ENCODE measurements at regions not wholly inside any gene's neighbourhood (a gene's known extent, or its start where the extent isn't known, plus 50 kb on each side); places are given as distances from the start of the nearest gene placed in this dataset.

- TF ChIP-seq EP300 (IDR thresholded peaks at IDR 0.05) (no peak), CTCF (IDR thresholded peaks at IDR 0.05) (no peak), POLR2A (IDR thresholded peaks at IDR 0.05) (no peak)
- Histone ChIP-seq H3K27ac (no peak overlapping the region), H3K36me3 (no peaks in the 10 kb centered on the region), H3K27me3 (no peaks in the 10 kb centered on the region), H3K9me3 (no peaks in the 10 kb centered on the region), H3K4me3 (no peak overlapping the region), H3K4me1 (no peaks in the 10 kb centered on the region)
- DNase-seq (ENCODE audit: low spot score in 2 of 2): no peak
- WGBS, 2 donors: 58 to 71% methylated on average over 19 of the region's 19 CpGs
Measured at GRCh38 chr22:48173061-48173772, 1410.8 kb downstream of the TBC1D22A start.

- Histone ChIP-seq H3K4me1 (no peaks in the 10 kb centered on the region), H3K9me3 (no peaks in the 10 kb centered on the region), H3K27ac (no peak overlapping the region), H3K36me3 (no peaks in the 10 kb centered on the region), H3K27me3 (no peaks in the 10 kb centered on the region), H3K4me3 (no peak overlapping the region)
- 42 to 54% methylated on average over 3 to 5 of the region's 7 CpGs for WGBS, 2 donors
- TF ChIP-seq EP300 (IDR thresholded peaks at IDR 0.05): no peak
- no peak for TF ChIP-seq POLR2A (IDR thresholded peaks at IDR 0.05)
- TF ChIP-seq CTCF (IDR thresholded peaks at IDR 0.05): no peak
- no peak for DNase-seq (ENCODE audit: low spot score in 2 of 2)
Measured at GRCh38 chr22:48171271-48171691, 1408.8 kb downstream of the TBC1D22A start.

GRCh38 chr22:48169227-48169626 is 1406.8 kb downstream of the TBC1D22A start:
- Histone ChIP-seq H3K27me3 (no peaks in the 10 kb centered on the region), H3K27ac (no peak overlapping the region), H3K36me3 (no peaks in the 10 kb centered on the region), H3K4me3 (no peak overlapping the region), H3K4me1 (no peaks in the 10 kb centered on the region), H3K9me3 (no peaks in the 10 kb centered on the region)
- TF ChIP-seq EP300 (IDR thresholded peaks at IDR 0.05) (no peak), POLR2A (IDR thresholded peaks at IDR 0.05) (no peak), CTCF (IDR thresholded peaks at IDR 0.05) (no peak)
- DNase-seq (ENCODE audit: low spot score in 2 of 2): no peak
- whole genome bisulfite sequencing, 2 donors: 71 to 72% methylated on average over 4 of the region's 4 CpGs

GRCh38 chr22:48167238-48167637 is 1404.8 kb downstream of the TBC1D22A start:
- no peak overlapping the region for H3K4me3 ChIP-seq
- no peaks in the 10 kb centered on the region for H3K27me3 ChIP-seq
- H3K9me3 ChIP-seq: no peaks in the 10 kb centered on the region
- no peaks in the 10 kb centered on the region for H3K4me1 ChIP-seq
- no peak overlapping the region for H3K27ac ChIP-seq
- DNase-seq (ENCODE audit: low spot score in 2 of 2): no peak
- WGBS, 2 donors: 50 to 53% methylated on average over 6 of the region's 6 CpGs
- H3K36me3 ChIP-seq: no peaks in the 10 kb centered on the region
- TF ChIP-seq CTCF (IDR thresholded peaks at IDR 0.05) (no peak), POLR2A (IDR thresholded peaks at IDR 0.05) (no peak), EP300 (IDR thresholded peaks at IDR 0.05) (no peak)

GRCh38 chr22:48161298-48161697 is 1398.8 kb downstream of the TBC1D22A start:
- Histone ChIP-seq H3K36me3 (no peaks in the 10 kb centered on the region), H3K9me3 (no peaks in the 10 kb centered on the region), H3K27me3 (no peaks in the 10 kb centered on the region), H3K27ac (no peak overlapping the region), H3K4me3 (no peak overlapping the region), H3K4me1 (no peaks in the 10 kb centered on the region)
- 69 to 77% methylated on average over 4 of the region's 4 CpGs for WGBS, 2 donors
- DNase-seq (ENCODE audit: low spot score in 2 of 2): no peak
- TF ChIP-seq EP300 (IDR thresholded peaks at IDR 0.05): no peak
- TF ChIP-seq CTCF (IDR thresholded peaks at IDR 0.05): no peak
- TF ChIP-seq POLR2A (IDR thresholded peaks at IDR 0.05): no peak

All from tibial nerve (tissue), 4 donors.